Esophagus squamous epithelium (tissue), 4 donors: ENCODE measurements at regions not wholly inside any gene's neighbourhood (a gene's known extent, or its start where the extent isn't known, plus 50 kb on each side); places are given as distances from the start of the nearest gene placed in this dataset.

ENCODE experiments used
- POLR2A ChIP-seq, 4 donors: fragments of 450-650 bp; IDR thresholded peaks; one replicate each; pipeline ENCODE4 v1.6.1; 2017; ENCODE audit warnings: antibody characterized with exemption in 4 of 4, mild to moderate bottlenecking in 4 of 4, moderate library complexity in 3 of 4
- TF ChIP-seq, protein P1 (sequence below), 6 experiments: fragments of 450-650 bp in 4 of 6; fragments of 200-600 bp in 2 of 6; sonication (generic) in 2 of 6; IDR thresholded peaks; one replicate each; pipeline ENCODE4 v1.5.1; 2016 to 2019; ENCODE audit warnings: antibody characterized with exemption in 6 of 6, mild to moderate bottlenecking in 4 of 6, moderate library complexity in 4 of 6

DNA sequence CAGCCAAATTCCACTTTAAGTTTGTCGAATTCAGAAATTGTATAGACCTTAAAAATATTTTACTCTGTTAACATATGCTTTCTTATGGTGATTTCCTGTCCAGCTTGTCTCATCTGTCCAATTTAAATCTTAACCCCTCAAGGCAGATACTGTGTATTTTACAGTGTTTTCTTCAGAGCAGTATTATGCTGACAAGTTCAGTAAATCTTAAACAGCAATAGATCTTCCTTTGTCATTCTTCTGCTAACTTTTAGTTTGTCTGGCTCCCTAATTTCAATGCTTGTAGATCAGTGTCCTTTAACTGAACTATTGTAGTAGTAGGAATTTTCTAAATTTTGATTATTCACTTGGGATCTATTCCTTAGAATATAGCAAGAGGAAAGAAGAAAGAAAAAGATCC lies 52.8 kb upstream of the MEIS1 start:
- no peak for TF ChIP-seq POLR2A (IDR thresholded peaks at IDR 0.05)
- TF ChIP-seq, protein P1, sequence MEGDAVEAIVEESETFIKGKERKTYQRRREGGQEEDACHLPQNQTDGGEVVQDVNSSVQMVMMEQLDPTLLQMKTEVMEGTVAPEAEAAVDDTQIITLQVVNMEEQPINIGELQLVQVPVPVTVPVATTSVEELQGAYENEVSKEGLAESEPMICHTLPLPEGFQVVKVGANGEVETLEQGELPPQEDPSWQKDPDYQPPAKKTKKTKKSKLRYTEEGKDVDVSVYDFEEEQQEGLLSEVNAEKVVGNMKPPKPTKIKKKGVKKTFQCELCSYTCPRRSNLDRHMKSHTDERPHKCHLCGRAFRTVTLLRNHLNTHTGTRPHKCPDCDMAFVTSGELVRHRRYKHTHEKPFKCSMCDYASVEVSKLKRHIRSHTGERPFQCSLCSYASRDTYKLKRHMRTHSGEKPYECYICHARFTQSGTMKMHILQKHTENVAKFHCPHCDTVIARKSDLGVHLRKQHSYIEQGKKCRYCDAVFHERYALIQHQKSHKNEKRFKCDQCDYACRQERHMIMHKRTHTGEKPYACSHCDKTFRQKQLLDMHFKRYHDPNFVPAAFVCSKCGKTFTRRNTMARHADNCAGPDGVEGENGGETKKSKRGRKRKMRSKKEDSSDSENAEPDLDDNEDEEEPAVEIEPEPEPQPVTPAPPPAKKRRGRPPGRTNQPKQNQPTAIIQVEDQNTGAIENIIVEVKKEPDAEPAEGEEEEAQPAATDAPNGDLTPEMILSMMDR (IDR thresholded peaks at IDR 0.05), result no peak
